ENCODE measurements at regions not wholly inside any gene's neighbourhood (a gene's known extent, or its start where the extent isn't known, plus 50 kb on each side); places are given as distances from the start of the nearest gene placed in this dataset.

GRCh38 chr1:14049965-14050364 is 350.0 kb downstream of the PRDM2 start:
- H3K9me3 ChIP-seq (replicated peaks; ENCODE audit: low read length), result no peaks in the 10 kb centered on the region
- no peak overlapping the region for H3K9ac ChIP-seq (ENCODE audit: low read depth, low read length)
- no peak overlapping the region for H3K4me3 ChIP-seq (ENCODE audit: low read length)
- H3K4me2 ChIP-seq (ENCODE audit: low read length), result no peak overlapping the region
- no peaks in the 10 kb centered on the region for H3K4me1 ChIP-seq (ENCODE audit: control insufficient read depth, insufficient read depth, low read length)
- H3K36me3 ChIP-seq (ENCODE audit: insufficient read depth, low read length), result no peaks in the 10 kb centered on the region
- H3K27me3 ChIP-seq (ENCODE audit: control insufficient read depth, insufficient read depth, low read length), result no peaks in the 10 kb centered on the region

- Histone ChIP-seq H3K4me2 (ENCODE audit: low read length) (no peak overlapping the region), H3K4me1 (ENCODE audit: control insufficient read depth, insufficient read depth, low read length) (no peaks in the 10 kb centered on the region), H3K27me3 (ENCODE audit: control insufficient read depth, insufficient read depth, low read length) (no peaks in the 10 kb centered on the region), H3K4me3 (ENCODE audit: low read length) (no peak overlapping the region), H3K9me3 (replicated peaks; ENCODE audit: low read length) (no peaks in the 10 kb centered on the region), H3K9ac (ENCODE audit: low read depth, low read length) (no peak overlapping the region), H3K36me3 (ENCODE audit: insufficient read depth, low read length) (no peaks in the 10 kb centered on the region)
These were observed 355.6 kb downstream of the PRDM2 start for GRCh38 chr1:14055442-14056223.

DNA sequence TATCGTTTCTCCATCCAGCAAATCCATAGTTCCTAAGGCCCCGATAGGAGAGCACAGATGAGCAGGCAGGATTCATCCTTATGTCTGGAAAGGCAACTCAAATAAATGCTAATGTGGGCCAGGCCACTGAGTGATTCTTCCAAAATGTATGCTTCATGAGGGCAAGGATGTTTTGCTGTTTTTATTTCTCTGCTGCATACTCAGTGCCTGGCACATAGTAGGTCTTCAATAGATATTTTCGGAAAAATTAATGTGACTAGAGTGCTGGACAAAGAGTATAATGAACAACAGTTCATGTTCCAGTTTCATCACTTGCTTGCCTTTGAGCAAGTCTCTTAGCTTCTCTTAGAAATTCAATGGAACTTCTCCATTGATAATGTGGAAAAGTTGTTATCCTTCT is 357.7 kb downstream of the PRDM2 start:
- Histone ChIP-seq H3K27me3 (ENCODE audit: control insufficient read depth, insufficient read depth, low read length) (no peaks in the 10 kb centered on the region), H3K4me2 (ENCODE audit: low read length) (no peak overlapping the region), H3K9ac (ENCODE audit: low read depth, low read length) (no peak overlapping the region), H3K4me1 (ENCODE audit: control insufficient read depth, insufficient read depth, low read length) (no peaks in the 10 kb centered on the region), H3K4me3 (ENCODE audit: low read length) (no peak overlapping the region), H3K36me3 (ENCODE audit: insufficient read depth, low read length) (no peaks in the 10 kb centered on the region), H3K9me3 (replicated peaks; ENCODE audit: low read length) (no peaks in the 10 kb centered on the region)

- Histone ChIP-seq H3K4me1 (ENCODE audit: control insufficient read depth, insufficient read depth, low read length) (no peaks in the 10 kb centered on the region), H3K36me3 (ENCODE audit: insufficient read depth, low read length) (no peaks in the 10 kb centered on the region), H3K27me3 (ENCODE audit: control insufficient read depth, insufficient read depth, low read length) (no peaks in the 10 kb centered on the region), H3K4me3 (ENCODE audit: low read length) (no peak overlapping the region), H3K4me2 (ENCODE audit: low read length) (no peak overlapping the region), H3K9me3 (replicated peaks; ENCODE audit: low read length) (no peaks in the 10 kb centered on the region), H3K9ac (ENCODE audit: low read depth, low read length) (no peak overlapping the region)
These were observed 361.2 kb downstream of the PRDM2 start for GRCh38 chr1:14061204-14061603.

DNA sequence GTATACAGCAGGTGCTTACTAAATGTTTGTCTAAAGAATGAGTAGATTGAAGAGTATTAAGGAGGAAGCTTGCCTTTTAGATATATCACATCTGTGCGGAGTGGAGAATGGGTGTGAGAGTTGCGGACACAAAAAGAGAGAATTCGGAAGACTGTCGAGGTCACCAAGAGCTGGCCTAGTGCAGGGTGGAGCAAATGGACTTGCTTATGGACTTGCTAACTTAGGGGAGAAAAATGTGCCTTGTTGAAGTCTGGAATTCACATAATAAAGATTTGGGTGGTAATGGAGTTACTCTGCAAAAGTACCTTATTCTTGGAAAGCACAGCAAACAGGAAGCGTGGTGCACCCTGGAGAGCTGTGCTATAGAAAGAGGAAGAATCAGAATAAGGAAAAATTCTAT is 361.7 kb downstream of the PRDM2 start:
- Histone ChIP-seq H3K4me3 (ENCODE audit: low read length) (no peak overlapping the region), H3K9ac (ENCODE audit: low read depth, low read length) (no peak overlapping the region)

DNA sequence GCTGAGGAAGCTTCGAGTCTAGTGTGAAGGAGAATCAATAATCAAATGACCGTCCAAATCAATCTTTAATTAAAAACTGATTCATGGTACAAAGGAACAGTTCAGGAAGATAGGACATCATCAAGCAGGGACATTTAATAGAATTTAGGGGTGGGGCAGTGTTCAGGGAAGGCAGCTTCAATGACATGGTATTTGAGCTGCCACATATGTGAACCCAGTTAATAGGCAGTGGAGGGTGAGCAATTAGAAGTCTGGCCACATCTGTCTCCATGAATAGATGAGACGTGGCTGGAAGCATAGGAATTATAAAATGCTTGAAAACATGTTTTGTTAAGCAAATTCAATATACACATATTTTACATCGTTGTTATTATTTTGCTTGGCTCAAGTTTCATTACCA is 362.7 kb downstream of the PRDM2 start:
- no peak overlapping the region for H3K9ac ChIP-seq (ENCODE audit: low read depth, low read length)
- no peaks in the 10 kb centered on the region for H3K4me1 ChIP-seq (ENCODE audit: control insufficient read depth, insufficient read depth, low read length)
- H3K36me3 ChIP-seq (ENCODE audit: insufficient read depth, low read length), result no peaks in the 10 kb centered on the region
- H3K27me3 ChIP-seq (ENCODE audit: control insufficient read depth, insufficient read depth, low read length), result no peaks in the 10 kb centered on the region
- no peaks in the 10 kb centered on the region for H3K9me3 ChIP-seq (replicated peaks; ENCODE audit: low read length)
- no peak overlapping the region for H3K4me3 ChIP-seq (ENCODE audit: low read length)
- H3K4me2 ChIP-seq (ENCODE audit: low read length), result no peak overlapping the region

More for the DNA sequence above, 361.7 kb downstream of the PRDM2 start:
- Histone ChIP-seq H3K4me2 (ENCODE audit: low read length) (no peak overlapping the region), H3K9me3 (replicated peaks; ENCODE audit: low read length) (no peaks in the 10 kb centered on the region), H3K36me3 (ENCODE audit: insufficient read depth, low read length) (no peaks in the 10 kb centered on the region), H3K27me3 (ENCODE audit: control insufficient read depth, insufficient read depth, low read length) (no peaks in the 10 kb centered on the region), H3K4me1 (ENCODE audit: control insufficient read depth, insufficient read depth, low read length) (no peaks in the 10 kb centered on the region)

GRCh38 chr1:14064649-14065442 is 364.9 kb downstream of the PRDM2 start:
- no peaks in the 10 kb centered on the region for H3K27me3 ChIP-seq (ENCODE audit: control insufficient read depth, insufficient read depth, low read length)
- H3K4me3 ChIP-seq (ENCODE audit: low read length), result no peak overlapping the region
- no peaks in the 10 kb centered on the region for H3K4me1 ChIP-seq (ENCODE audit: control insufficient read depth, insufficient read depth, low read length)
- no peaks in the 10 kb centered on the region for H3K9me3 ChIP-seq (replicated peaks; ENCODE audit: low read length)
- no peak overlapping the region for H3K9ac ChIP-seq (ENCODE audit: low read depth, low read length)
- H3K4me2 ChIP-seq (ENCODE audit: low read length), result no peak overlapping the region
- H3K36me3 ChIP-seq (ENCODE audit: insufficient read depth, low read length), result no peaks in the 10 kb centered on the region

- no peak overlapping the region for H3K4me2 ChIP-seq (ENCODE audit: low read length)
- H3K9me3 ChIP-seq (replicated peaks; ENCODE audit: low read length), result no peaks in the 10 kb centered on the region
- H3K4me1 ChIP-seq (ENCODE audit: control insufficient read depth, insufficient read depth, low read length), result no peaks in the 10 kb centered on the region
- H3K36me3 ChIP-seq (ENCODE audit: insufficient read depth, low read length), result no peaks in the 10 kb centered on the region
- H3K4me3 ChIP-seq (ENCODE audit: low read length), result no peak overlapping the region
- H3K27me3 ChIP-seq (ENCODE audit: control insufficient read depth, insufficient read depth, low read length), result no peaks in the 10 kb centered on the region
- no peak overlapping the region for H3K9ac ChIP-seq (ENCODE audit: low read depth, low read length)
These were observed 365.5 kb downstream of the PRDM2 start for GRCh38 chr1:14065486-14065885.

DNA sequence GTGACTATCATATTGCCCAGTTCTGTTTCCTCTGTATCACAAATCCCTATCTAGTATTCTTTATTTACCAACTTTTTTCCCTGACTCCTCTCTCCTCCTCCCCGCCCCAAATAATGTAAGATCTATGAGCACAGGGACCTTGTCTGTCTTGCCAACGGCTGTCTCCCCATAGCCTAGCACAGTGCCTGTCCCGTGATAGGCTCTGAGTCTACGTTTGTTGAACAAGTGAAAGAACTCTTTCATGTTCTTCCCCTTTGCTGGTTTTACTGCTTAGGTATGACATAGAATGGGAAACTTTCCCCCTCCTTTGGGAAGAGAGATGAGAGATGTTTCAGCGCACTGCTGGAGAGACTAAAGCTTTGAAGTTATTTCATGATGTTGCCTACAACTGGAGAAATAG is 367.0 kb downstream of the PRDM2 start:
- Histone ChIP-seq H3K9ac (ENCODE audit: low read depth, low read length) (no peak overlapping the region), H3K4me3 (ENCODE audit: low read length) (no peak overlapping the region), H3K4me1 (ENCODE audit: control insufficient read depth, insufficient read depth, low read length) (no peaks in the 10 kb centered on the region), H3K36me3 (ENCODE audit: insufficient read depth, low read length) (no peaks in the 10 kb centered on the region), H3K27me3 (ENCODE audit: control insufficient read depth, insufficient read depth, low read length) (no peaks in the 10 kb centered on the region), H3K9me3 (replicated peaks; ENCODE audit: low read length) (no peaks in the 10 kb centered on the region), H3K4me2 (ENCODE audit: low read length) (no peak overlapping the region)

DNA sequence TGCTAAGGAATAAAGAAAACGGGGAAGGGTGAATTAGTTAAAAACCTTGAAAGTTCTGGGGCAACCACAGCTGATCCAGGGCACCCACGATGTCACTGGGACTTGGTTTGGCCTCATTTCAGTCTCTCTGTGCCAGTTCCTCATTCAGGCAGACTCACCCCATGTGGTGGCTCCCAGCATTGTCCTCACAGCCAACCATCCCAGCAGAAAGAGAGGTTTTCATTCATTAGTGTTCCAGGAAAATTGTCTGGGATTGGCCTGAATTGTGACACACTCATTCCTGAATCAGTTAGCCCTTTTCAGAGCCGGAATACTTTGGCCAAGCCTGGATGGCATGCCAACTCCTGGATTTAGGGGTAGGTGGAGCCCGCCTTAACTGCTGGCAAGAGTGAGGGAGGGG is 367.7 kb downstream of the PRDM2 start:
- H3K9ac ChIP-seq (ENCODE audit: low read depth, low read length), result no peak overlapping the region
- no peaks in the 10 kb centered on the region for H3K27me3 ChIP-seq (ENCODE audit: control insufficient read depth, insufficient read depth, low read length)
- H3K4me1 ChIP-seq (ENCODE audit: control insufficient read depth, insufficient read depth, low read length), result no peaks in the 10 kb centered on the region
- no peak overlapping the region for H3K4me2 ChIP-seq (ENCODE audit: low read length)
- no peaks in the 10 kb centered on the region for H3K36me3 ChIP-seq (ENCODE audit: insufficient read depth, low read length)
- H3K4me3 ChIP-seq (ENCODE audit: low read length), result no peak overlapping the region
- no peaks in the 10 kb centered on the region for H3K9me3 ChIP-seq (replicated peaks; ENCODE audit: low read length)

DNA sequence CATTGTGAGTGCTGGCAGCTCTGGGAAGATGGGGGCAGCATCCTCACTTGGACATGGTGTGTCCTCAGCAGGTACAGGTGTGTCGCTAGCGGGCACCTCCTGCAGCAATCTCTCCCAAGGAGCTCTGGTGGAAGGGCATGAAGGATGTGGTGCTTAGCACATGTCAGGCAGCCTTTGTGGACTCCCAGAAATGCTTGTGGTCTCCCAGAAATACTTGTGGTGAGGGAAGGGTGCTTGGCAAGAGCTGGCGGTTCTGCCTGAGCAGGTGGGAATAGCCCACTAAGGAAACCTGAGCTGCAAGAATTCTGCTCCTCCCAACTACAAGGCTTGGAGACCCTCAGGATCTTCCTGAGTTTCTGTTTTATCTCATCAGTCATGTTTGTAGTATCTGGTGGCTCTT is 371.6 kb downstream of the PRDM2 start:
- Histone ChIP-seq H3K36me3 (ENCODE audit: insufficient read depth, low read length) (no peaks in the 10 kb centered on the region), H3K9me3 (replicated peaks; ENCODE audit: low read length) (no peaks in the 10 kb centered on the region), H3K9ac (ENCODE audit: low read depth, low read length) (no peak overlapping the region), H3K4me3 (ENCODE audit: low read length) (no peak overlapping the region), H3K27me3 (ENCODE audit: control insufficient read depth, insufficient read depth, low read length) (no peaks in the 10 kb centered on the region), H3K4me2 (ENCODE audit: low read length) (no peak overlapping the region), H3K4me1 (ENCODE audit: control insufficient read depth, insufficient read depth, low read length) (no peaks in the 10 kb centered on the region)

DNA sequence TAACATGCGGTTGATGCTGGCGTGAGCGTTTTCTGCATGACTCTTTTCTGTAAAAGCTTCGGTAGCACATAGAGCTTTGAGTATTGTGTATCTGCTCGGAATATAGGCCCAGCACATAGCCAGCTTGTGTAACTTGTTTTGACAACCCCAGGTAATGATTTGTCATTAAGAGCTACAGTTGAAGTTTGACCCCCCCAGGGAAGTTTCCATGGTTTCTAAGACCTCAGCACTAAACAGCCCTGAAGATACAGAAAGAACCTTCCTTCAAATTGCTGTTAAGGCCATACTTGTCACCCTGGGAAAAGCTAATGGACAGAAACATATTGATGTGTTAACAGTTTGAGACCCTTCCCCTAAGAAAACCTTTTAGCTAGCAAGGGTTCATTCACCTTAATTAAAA is 380.7 kb downstream of the PRDM2 start:
- Histone ChIP-seq H3K4me3 (ENCODE audit: low read length) (no peak overlapping the region), H3K4me2 (ENCODE audit: low read length) (no peak overlapping the region), H3K9me3 (replicated peaks; ENCODE audit: low read length) (no peaks in the 10 kb centered on the region), H3K4me1 (ENCODE audit: control insufficient read depth, insufficient read depth, low read length) (no peaks in the 10 kb centered on the region), H3K9ac (ENCODE audit: low read depth, low read length) (no peak overlapping the region), H3K27me3 (ENCODE audit: control insufficient read depth, insufficient read depth, low read length) (no peaks in the 10 kb centered on the region), H3K36me3 (ENCODE audit: insufficient read depth, low read length) (no peaks in the 10 kb centered on the region)

Measured in skeletal muscle satellite cell (primary cell).